GM23338 (cell line): ENCODE measurements at regions not wholly inside any gene's neighbourhood (a gene's known extent, or its start where the extent isn't known, plus 50 kb on each side); places are given as distances from the start of the nearest gene placed in this dataset.

Experiments used
- ATAC-seq: fragments of 200-7000 bp; cut with Tn5 transposase; 3 replicates; pipeline ENCODE4 v1.9.1; 2020
- DNase-seq: peaks from one replicate; pipeline ENCODE4 v3.0.0-alpha.2; 2015; ENCODE audit warnings: low spot score
- H2AFZ ChIP-seq: fragments of 200-600 bp; sonication (generic); 2 replicates; pipeline ENCODE4 v1.8.0; 2016; ENCODE audit warnings: antibody characterized with exemption, mild to moderate bottlenecking, moderate library complexity
- H3F3A ChIP-seq: fragments of 200-600 bp; sonication (generic); replicated peaks from 2 replicates; pipeline ENCODE4 v1.8.0; 2017; ENCODE audit warnings: antibody characterized with exemption, mixed run types, low read depth
- H3K27ac ChIP-seq: fragments of 200-600 bp; sonication (generic); 2 replicates; pipeline ENCODE4 v1.6.1; 2016; ENCODE audit warnings: low read depth
- H3K27me3 ChIP-seq: fragments of 200-600 bp; sonication (generic); 2 replicates; pipeline ENCODE4 v1.8.0; 2016; ENCODE audit warnings: mild to moderate bottlenecking, mixed run types, moderate library complexity; ENCODE audit not compliant: insufficient read depth
- H3K36me3 ChIP-seq: fragments of 200-600 bp; sonication (generic); 2 replicates; pipeline ENCODE4 v1.8.0; 2016; ENCODE audit warnings: mild to moderate bottlenecking; ENCODE audit not compliant: insufficient read depth
- H3K4me1 ChIP-seq: fragments of 200-600 bp; sonication (generic); 2 replicates; pipeline ENCODE4 v1.8.0; 2016; ENCODE audit warnings: mild to moderate bottlenecking, moderate library complexity; ENCODE audit not compliant: insufficient read depth
- H3K4me2 ChIP-seq: fragments of 200-600 bp; sonication (generic); 2 replicates; pipeline ENCODE4 v1.7.1; 2017; ENCODE audit warnings: mixed run types
- H3K4me3 ChIP-seq: fragments of 200-600 bp; sonication (generic); 2 replicates; pipeline ENCODE4 v1.6.1; 2016; ENCODE audit warnings: mixed run types
- H3K79me2 ChIP-seq: fragments of 200-600 bp; sonication (generic); replicated peaks from 2 replicates; pipeline ENCODE4 v1.8.0; 2017; ENCODE audit warnings: mild to moderate bottlenecking; ENCODE audit not compliant: insufficient read depth
- H3K9me2 ChIP-seq: fragments of 200-600 bp; sonication (generic); 2 replicates; pipeline ENCODE4 v1.8.0; 2017; ENCODE audit not compliant: insufficient read depth
- H4K20me1 ChIP-seq: fragments of 200-600 bp; sonication (generic); replicated peaks from 2 replicates; pipeline ENCODE4 v1.8.0; 2017; ENCODE audit warnings: mild to moderate bottlenecking; ENCODE audit not compliant: insufficient read depth
- H3K27ac Mint-ChIP-seq: 2 replicates; pipeline ENCODE4 v1.8.0; 2020; ENCODE audit warnings: inconsistent platforms, mild to moderate bottlenecking, moderate library complexity, mixed read lengths
- H3K27me3 Mint-ChIP-seq: 3 replicates; pipeline ENCODE4 v1.8.0; 2022; ENCODE audit warnings: low read depth, mild to moderate bottlenecking, moderate library complexity, mixed read lengths, inconsistent platforms; ENCODE audit not compliant: insufficient read depth, poor library complexity
- H3K36me3 Mint-ChIP-seq: 3 replicates; pipeline ENCODE4 v1.8.0; 2021; ENCODE audit warnings: low read depth, mild to moderate bottlenecking, inconsistent platforms, moderate library complexity, mixed read lengths
- H3K4me1 Mint-ChIP-seq: 3 replicates; pipeline ENCODE4 v1.8.0; 2020; ENCODE audit warnings: mild to moderate bottlenecking, inconsistent platforms, mixed read lengths
- H3K4me3 Mint-ChIP-seq: 3 replicates; pipeline ENCODE4 v1.8.0; 2021; ENCODE audit warnings: moderate library complexity, mild to moderate bottlenecking, inconsistent platforms, mixed read lengths
- H3K9me3 Mint-ChIP-seq: 3 replicates; pipeline ENCODE4 v1.8.0; 2020; ENCODE audit warnings: moderate library complexity, mild to moderate bottlenecking, inconsistent platforms, mixed read lengths
- CREB1 ChIP-seq: fragments of 250-450 bp; sonication (Bioruptor Pico); IDR thresholded peaks from 2 replicates; pipeline ENCODE4 v1.5.0; 2020; ENCODE audit warnings: low read depth, mild to moderate bottlenecking, moderate library complexity
- CTCF ChIP-seq, 2 experiments: fragments of 200-600 bp in 1 of 2; sonication (generic) in 1 of 2; conservative IDR thresholded peaks; 2 replicates each; pipeline versions ENCODE4 v1.5.1 to v1.6.1; 2016 to 2017; ENCODE audit warnings: antibody characterized with exemption in 2 of 2, low read depth in 2 of 2, mild to moderate bottlenecking in 2 of 2, moderate library complexity in 1 of 2
- ETS1 ChIP-seq: IDR thresholded peaks from 2 replicates; pipeline ENCODE4 v1.6.1; 2016; ENCODE audit warnings: antibody characterized with exemption
- EZH2 ChIP-seq: fragments of 200-600 bp; sonication (generic); IDR thresholded peaks from one replicate; pipeline ENCODE4 v1.8.0; 2017; ENCODE audit warnings: antibody characterized with exemption, mild to moderate bottlenecking, low read depth; ENCODE audit not compliant: unreplicated experiment
- EZH2phosphoT487 ChIP-seq: fragments of 200-600 bp; sonication (generic); IDR thresholded peaks from one replicate; pipeline ENCODE4 v1.8.1; 2018; ENCODE audit warnings: antibody characterized with exemption; ENCODE audit not compliant: unreplicated experiment
- JUNB ChIP-seq: IDR thresholded peaks from one replicate; pipeline ENCODE4 v1.6.1; 2016; ENCODE audit warnings: antibody characterized with exemption; ENCODE audit not compliant: unreplicated experiment
- NANOG ChIP-seq: IDR thresholded peaks from 2 replicates; pipeline ENCODE4 v1.6.1; 2016; ENCODE audit warnings: antibody characterized with exemption, borderline replicate concordance
- POLR2AphosphoS5 ChIP-seq: IDR thresholded peaks from 2 replicates; pipeline ENCODE4 v1.6.1; 2016; ENCODE audit warnings: antibody characterized with exemption, low read depth
- REST ChIP-seq: IDR thresholded peaks from one replicate; pipeline ENCODE4 v1.6.1; 2018; ENCODE audit warnings: antibody characterized with exemption; ENCODE audit not compliant: unreplicated experiment
- STAT1 ChIP-seq: IDR thresholded peaks from one replicate; pipeline ENCODE4 v1.6.1; 2016; ENCODE audit warnings: antibody characterized with exemption; ENCODE audit not compliant: unreplicated experiment
- ZNF114 ChIP-seq: fragments of 250-450 bp; sonication (Bioruptor Pico); IDR thresholded peaks from 2 replicates; pipeline ENCODE4 v1.5.0; 2020; ENCODE audit warnings: mild to moderate bottlenecking, moderate library complexity
- ZNF331 ChIP-seq: fragments of 250-450 bp; sonication (Bioruptor Pico); IDR thresholded peaks from 2 replicates; pipeline ENCODE4 v1.5.0; 2020; ENCODE audit warnings: low read depth, mild to moderate bottlenecking, moderate library complexity
- ZNF462 ChIP-seq: fragments of 250-450 bp; sonication (Bioruptor Pico); IDR thresholded peaks from 2 replicates; pipeline ENCODE4 v1.5.0; 2020; ENCODE audit warnings: mild to moderate bottlenecking, moderate library complexity

- no peaks in the 10 kb centered on the region for H3F3A ChIP-seq
- peaks cover 18% of the 10 kb centered on the region for H3K4me1 Mint-ChIP-seq
- TF ChIP-seq ZNF331 (CRISPR knock-in tag) (no peak), CTCF (conservative IDR thresholded peaks at IDR 0.05; ENCODE audit: low read depth in 2 of 2) (no peak), REST (no peak), POLR2AphosphoS5 (no peak), ZNF114 (CRISPR knock-in tag) (no peak), JUNB (no peak), CREB1 (CRISPR knock-in tag) (no peak), ETS1 (no peak), STAT1 (no peak), ZNF462 (CRISPR knock-in tag) (no peak), EZH2 (no peak), NANOG (no peak), EZH2phosphoT487 (no peak)
- H3K4me1 ChIP-seq = peaks cover 7% of the 10 kb centered on the region; the same call in 1 of the 2 replicates
- H3K36me3 ChIP-seq = no peaks in the 10 kb centered on the region; the same call in 1 of the 2 replicates
- no peaks in the 10 kb centered on the region; the same call in 2 of the 3 replicates for H3K9me3 Mint-ChIP-seq
- H3K27ac Mint-ChIP-seq = no peak overlapping the region
- H3K4me3 Mint-ChIP-seq = no peak overlapping the region
- peaks cover 17% of the 10 kb centered on the region for H3K9me2 ChIP-seq
- H3K27me3 Mint-ChIP-seq = peaks cover 6% of the 10 kb centered on the region
- no peak overlapping the region for H3K4me2 ChIP-seq
- no peak overlapping the region for H3K4me3 ChIP-seq
- H3K36me3 Mint-ChIP-seq = no peaks in the 10 kb centered on the region
- peak overlapping the region; percentile 66; the same call in 1 of the 2 replicates for H2AFZ ChIP-seq
- no peaks in the 10 kb centered on the region for H3K27me3 ChIP-seq
- no peaks in the 10 kb centered on the region for H3K79me2 ChIP-seq
- DNase-seq = no peak
- ATAC-seq = no peak
- H4K20me1 ChIP-seq = no peaks in the 10 kb centered on the region
- no peak overlapping the region for H3K27ac ChIP-seq
These were observed 142.7 kb downstream of the TBX5 start for GRCh38 chr12:114263056-114263805.
